22Rv1 (cell line): ENCODE measurements at regions not wholly inside any gene's neighbourhood (a gene's known extent, or its start where the extent isn't known, plus 50 kb on each side); places are given as distances from the start of the nearest gene placed in this dataset.

Experiments used
- ZFX ChIP-seq: fragments of 450-650 bp; IDR thresholded peaks from 2 replicates; pipeline ENCODE4 v1.6.1; 2017; ENCODE audit warnings: antibody characterized with exemption, borderline replicate concordance
- TF ChIP-seq, protein P1 (sequence below): fragments of 450-650 bp; IDR thresholded peaks from 2 replicates; pipeline ENCODE4 v1.5.1; 2017; ENCODE audit warnings: mild to moderate bottlenecking

DNA sequence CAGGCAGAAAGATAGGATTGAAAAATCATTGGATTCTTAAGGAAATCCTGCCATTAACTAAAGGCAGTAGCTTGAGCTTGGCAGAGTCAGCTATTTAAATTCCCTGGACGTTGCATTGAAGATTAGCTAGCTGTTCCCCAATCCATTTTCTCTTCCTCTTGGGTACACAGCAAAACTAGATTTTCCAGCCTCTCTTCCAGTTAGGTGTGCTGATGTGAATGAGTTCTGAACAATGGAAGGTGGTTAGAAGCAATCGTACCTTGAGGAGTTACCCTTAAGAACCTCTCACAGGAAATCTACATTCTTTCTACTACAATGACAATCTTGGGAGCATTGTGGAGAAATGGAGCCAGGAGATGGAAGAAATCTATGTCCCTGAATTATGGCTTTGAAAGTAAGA is 383.2 kb upstream of the TBL1XR1 start:
- TF ChIP-seq, protein P1, sequence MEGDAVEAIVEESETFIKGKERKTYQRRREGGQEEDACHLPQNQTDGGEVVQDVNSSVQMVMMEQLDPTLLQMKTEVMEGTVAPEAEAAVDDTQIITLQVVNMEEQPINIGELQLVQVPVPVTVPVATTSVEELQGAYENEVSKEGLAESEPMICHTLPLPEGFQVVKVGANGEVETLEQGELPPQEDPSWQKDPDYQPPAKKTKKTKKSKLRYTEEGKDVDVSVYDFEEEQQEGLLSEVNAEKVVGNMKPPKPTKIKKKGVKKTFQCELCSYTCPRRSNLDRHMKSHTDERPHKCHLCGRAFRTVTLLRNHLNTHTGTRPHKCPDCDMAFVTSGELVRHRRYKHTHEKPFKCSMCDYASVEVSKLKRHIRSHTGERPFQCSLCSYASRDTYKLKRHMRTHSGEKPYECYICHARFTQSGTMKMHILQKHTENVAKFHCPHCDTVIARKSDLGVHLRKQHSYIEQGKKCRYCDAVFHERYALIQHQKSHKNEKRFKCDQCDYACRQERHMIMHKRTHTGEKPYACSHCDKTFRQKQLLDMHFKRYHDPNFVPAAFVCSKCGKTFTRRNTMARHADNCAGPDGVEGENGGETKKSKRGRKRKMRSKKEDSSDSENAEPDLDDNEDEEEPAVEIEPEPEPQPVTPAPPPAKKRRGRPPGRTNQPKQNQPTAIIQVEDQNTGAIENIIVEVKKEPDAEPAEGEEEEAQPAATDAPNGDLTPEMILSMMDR = no peak
- no peak for TF ChIP-seq ZFX
